PC-3 (cell line): ENCODE measurements at regions not wholly inside any gene's neighbourhood (a gene's known extent, or its start where the extent isn't known, plus 50 kb on each side); places are given as distances from the start of the nearest gene placed in this dataset.

Source experiments
- CTCF ChIP-seq: fragments of 300-600 bp; sonication (generic); conservative IDR thresholded peaks from 2 replicates; pipeline ENCODE4 v1.5.1; 2017; ENCODE audit warnings: antibody characterized with exemption, low read depth, mild to moderate bottlenecking, low read length
- EZH2 ChIP-seq: fragments of 300-600 bp; sonication (generic); IDR thresholded peaks from one replicate; pipeline ENCODE4 v1.6.1; 2017; ENCODE audit warnings: antibody characterized with exemption, mild to moderate bottlenecking, low read length; ENCODE audit not compliant: unreplicated experiment
- EZH2phosphoT487 ChIP-seq: fragments of 300-600 bp; sonication (generic); IDR thresholded peaks from 2 replicates; pipeline ENCODE4 v1.6.1; 2018; ENCODE audit warnings: mild to moderate bottlenecking, antibody characterized with exemption, low read length, borderline replicate concordance

- TF ChIP-seq CTCF, result no peak
- TF ChIP-seq EZH2, result no peak
- TF ChIP-seq EZH2phosphoT487, result no peak
Measured at GRCh38 chr5:62714296-62714695, 135.7 kb downstream of the LRRC70 start.
